Neutrophil (primary cell): ENCODE measurements at regions not wholly inside any gene's neighbourhood (a gene's known extent, or its start where the extent isn't known, plus 50 kb on each side); places are given as distances from the start of the nearest gene placed in this dataset.
"Not testable (repeated sequence)": the region's sequence is repeated elsewhere in the genome, so short reads cannot be mapped to it uniquely, and the experiment has no call there.

Source experiments
- H3K27ac ChIP-seq: fragments of 200-600 bp; sonication (generic); 2 replicates; pipeline ENCODE4 v1.5.1; 2016; ENCODE audit warnings: mild to moderate bottlenecking, moderate library complexity
- H3K27me3 ChIP-seq: fragments of 200-600 bp; sonication (generic); 2 replicates; pipeline ENCODE4 v1.6.0; 2016; ENCODE audit warnings: mild to moderate bottlenecking
- H3K36me3 ChIP-seq: fragments of 200-600 bp; sonication (generic); 2 replicates; pipeline ENCODE4 v1.5.1; 2017
- H3K4me1 ChIP-seq, 2 experiments: fragments of 200-600 bp in 1 of 2; sonication (generic) in 1 of 2; 1 replicate in 1 of 2; 2 replicates in 1 of 2; pipeline versions ENCODE4 v1.5.1 to v1.6.1; 2013 to 2016; ENCODE audit warnings: low read depth in 1 of 2, low read length in 1 of 2, mild to moderate bottlenecking in 1 of 2, moderate library complexity in 1 of 2; ENCODE audit not compliant: control insufficient read depth in 1 of 2, insufficient read depth in 1 of 2
- H3K4me3 ChIP-seq, 2 experiments: fragments of 200-600 bp in 1 of 2; sonication (generic) in 1 of 2; 1 replicate in 1 of 2; 2 replicates in 1 of 2; pipeline ENCODE4 v1.5.1; 2013 to 2016; ENCODE audit warnings: low read depth in 1 of 2, low read length in 1 of 2, mild to moderate bottlenecking in 1 of 2, moderate library complexity in 1 of 2
- H3K9me3 ChIP-seq: fragments of 200-600 bp; sonication (generic); 2 replicates; pipeline ENCODE4 v1.5.1; 2016
- CTCF ChIP-seq: fragments of 200-600 bp; sonication (generic); IDR thresholded peaks from 2 replicates; pipeline ENCODE4 v1.5.1; 2016; ENCODE audit warnings: antibody characterized with exemption

GRCh38 chr4:123602007-123602406, 205.4 kb downstream of the SPRY1 start:
- no peak overlapping the region for H3K4me3 ChIP-seq
- H3K9me3 ChIP-seq: no peaks in the 10 kb centered on the region
- no peak for TF ChIP-seq CTCF
- H3K36me3 ChIP-seq: no peaks in the 10 kb centered on the region
- peaks cover 22 to 34% of the 10 kb centered on the region in 2 experiments for H3K4me1 ChIP-seq
- H3K27me3 ChIP-seq: no peaks in the 10 kb centered on the region
- H3K27ac ChIP-seq: no peak overlapping the region

- no peak overlapping the region for H3K4me3 ChIP-seq
- H3K27ac ChIP-seq: no peak overlapping the region
- no peaks in the 10 kb centered on the region for H3K9me3 ChIP-seq
- H3K4me1 ChIP-seq: peaks cover 28 to 40% of the 10 kb centered on the region in 2 experiments
- no peaks in the 10 kb centered on the region for H3K27me3 ChIP-seq
- no peaks in the 10 kb centered on the region for H3K36me3 ChIP-seq
- TF ChIP-seq CTCF: no peak
Measured at GRCh38 chr4:123603165-123603564, 206.6 kb downstream of the SPRY1 start.

- H3K27me3 ChIP-seq, H3K36me3 ChIP-seq, H3K27ac ChIP-seq, H3K4me3 ChIP-seq, H3K9me3 ChIP-seq: not testable (repeated sequence)
- peaks cover 10 to 16% of the 10 kb centered on the region in 2 experiments for H3K4me1 ChIP-seq
Measured at GRCh38 chr4:123605797-123606196, 209.2 kb downstream of the SPRY1 start.

GRCh38 chr4:123606336-123606735, 209.7 kb downstream of the SPRY1 start:
- no peaks in the 10 kb centered on the region for H3K36me3 ChIP-seq
- H3K4me3 ChIP-seq: no peak overlapping the region
- H3K4me1 ChIP-seq: peaks cover 10 to 16% of the 10 kb centered on the region in 2 experiments
- H3K27ac ChIP-seq: no peak overlapping the region
- H3K9me3 ChIP-seq: no peaks in the 10 kb centered on the region
- no peak for TF ChIP-seq CTCF
- H3K27me3 ChIP-seq: no peaks in the 10 kb centered on the region

- peaks cover 10 to 16% of the 10 kb centered on the region in 2 experiments for H3K4me1 ChIP-seq
- H3K36me3 ChIP-seq: no peaks in the 10 kb centered on the region
- H3K4me3 ChIP-seq: no peak overlapping the region
- H3K27me3 ChIP-seq: no peaks in the 10 kb centered on the region
- no peak for TF ChIP-seq CTCF
- H3K27ac ChIP-seq: no peak overlapping the region
- no peaks in the 10 kb centered on the region for H3K9me3 ChIP-seq
Measured at GRCh38 chr4:123606946-123607542, 210.4 kb downstream of the SPRY1 start.

GRCh38 chr4:123609829-123610228, 213.2 kb downstream of the SPRY1 start:
- TF ChIP-seq CTCF: no peak
- Histone ChIP-seq H3K27ac (no peak overlapping the region), H3K36me3 (no peaks in the 10 kb centered on the region), H3K4me3 (no peak overlapping the region), H3K4me1 (peaks cover 10 to 16% of the 10 kb centered on the region in 2 experiments), H3K27me3 (no peaks in the 10 kb centered on the region), H3K9me3 (no peaks in the 10 kb centered on the region)
